ENCODE measurements at regions not wholly inside any gene's neighbourhood (a gene's known extent, or its start where the extent isn't known, plus 50 kb on each side); places are given as distances from the start of the nearest gene placed in this dataset.
A peak's percentile ranks its signal among the peaks of the same experiment; 100 is the strongest.

DNA sequence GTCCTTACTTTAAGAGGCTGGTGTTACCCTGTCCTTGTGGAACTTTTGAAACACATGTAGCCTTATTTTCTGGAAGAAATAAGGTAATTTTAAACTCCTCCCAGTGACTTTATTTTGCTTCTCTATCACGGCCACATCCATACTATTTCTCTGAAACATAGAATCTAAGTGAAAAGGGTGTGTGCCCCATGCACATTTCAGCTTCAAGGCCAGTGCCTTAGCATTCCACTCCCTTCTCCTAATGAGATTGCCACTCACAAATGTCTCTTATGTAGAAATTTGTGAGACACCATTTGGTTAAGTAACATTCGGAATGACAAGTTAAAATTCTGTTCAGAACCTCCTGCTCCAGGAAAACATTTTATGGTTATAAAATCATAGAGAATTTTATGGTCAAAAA, 562.7 kb downstream of the TUSC7 start:
- Histone ChIP-seq H3K4me3 (no peak overlapping the region), H3K9me3 (no peaks in the 10 kb centered on the region), H3K9ac (ENCODE audit: low read depth in 2 of 2, low read length in 2 of 2) (no peak overlapping the region), H3K27ac (no peak overlapping the region), H3K27me3 (no peaks in the 10 kb centered on the region), H3K4me1 (no peaks in the 10 kb centered on the region), H3K36me3 (no peaks in the 10 kb centered on the region)
- TF ChIP-seq, protein P1, sequence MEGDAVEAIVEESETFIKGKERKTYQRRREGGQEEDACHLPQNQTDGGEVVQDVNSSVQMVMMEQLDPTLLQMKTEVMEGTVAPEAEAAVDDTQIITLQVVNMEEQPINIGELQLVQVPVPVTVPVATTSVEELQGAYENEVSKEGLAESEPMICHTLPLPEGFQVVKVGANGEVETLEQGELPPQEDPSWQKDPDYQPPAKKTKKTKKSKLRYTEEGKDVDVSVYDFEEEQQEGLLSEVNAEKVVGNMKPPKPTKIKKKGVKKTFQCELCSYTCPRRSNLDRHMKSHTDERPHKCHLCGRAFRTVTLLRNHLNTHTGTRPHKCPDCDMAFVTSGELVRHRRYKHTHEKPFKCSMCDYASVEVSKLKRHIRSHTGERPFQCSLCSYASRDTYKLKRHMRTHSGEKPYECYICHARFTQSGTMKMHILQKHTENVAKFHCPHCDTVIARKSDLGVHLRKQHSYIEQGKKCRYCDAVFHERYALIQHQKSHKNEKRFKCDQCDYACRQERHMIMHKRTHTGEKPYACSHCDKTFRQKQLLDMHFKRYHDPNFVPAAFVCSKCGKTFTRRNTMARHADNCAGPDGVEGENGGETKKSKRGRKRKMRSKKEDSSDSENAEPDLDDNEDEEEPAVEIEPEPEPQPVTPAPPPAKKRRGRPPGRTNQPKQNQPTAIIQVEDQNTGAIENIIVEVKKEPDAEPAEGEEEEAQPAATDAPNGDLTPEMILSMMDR (IDR thresholded peaks at IDR 0.05), result no peak
- no peak for DNase-seq
- intact Hi-C loops (cut with DNase I), result no loop called here

DNA sequence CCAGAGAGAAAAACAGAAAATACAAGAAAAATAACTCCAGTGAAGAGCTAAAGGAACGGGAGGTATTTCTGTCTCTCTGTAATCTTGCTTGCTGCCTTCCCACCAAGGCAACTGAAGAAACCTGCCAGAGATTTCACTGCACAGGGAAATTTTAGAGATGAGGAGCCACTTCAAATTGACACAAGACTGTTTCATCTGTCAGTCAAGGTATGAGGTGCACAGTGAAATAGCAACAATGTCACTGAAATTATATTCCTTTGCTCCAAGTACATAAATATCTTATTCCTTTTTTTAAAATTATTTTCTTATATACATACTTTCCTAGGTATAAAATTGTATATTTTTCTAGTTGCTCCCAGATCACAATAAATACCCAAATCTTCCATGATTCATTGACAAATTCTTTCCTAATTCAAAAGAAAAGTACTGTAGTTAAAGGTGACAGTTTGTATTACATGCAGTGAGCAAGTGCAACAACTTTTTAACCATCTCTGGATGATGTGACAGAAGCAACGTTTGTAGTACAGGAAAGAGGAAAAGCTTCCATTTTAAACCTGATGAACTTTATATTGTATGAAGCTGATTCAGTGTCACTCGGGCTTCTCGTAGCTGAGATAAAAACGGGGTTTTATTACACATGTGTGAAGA, 563.4 kb downstream of the TUSC7 start:
- no peaks in the 10 kb centered on the region for H3K4me1 ChIP-seq
- H3K9me3 ChIP-seq, result no peaks in the 10 kb centered on the region
- intact Hi-C loops (cut with DNase I), result no loop called here

DNA sequence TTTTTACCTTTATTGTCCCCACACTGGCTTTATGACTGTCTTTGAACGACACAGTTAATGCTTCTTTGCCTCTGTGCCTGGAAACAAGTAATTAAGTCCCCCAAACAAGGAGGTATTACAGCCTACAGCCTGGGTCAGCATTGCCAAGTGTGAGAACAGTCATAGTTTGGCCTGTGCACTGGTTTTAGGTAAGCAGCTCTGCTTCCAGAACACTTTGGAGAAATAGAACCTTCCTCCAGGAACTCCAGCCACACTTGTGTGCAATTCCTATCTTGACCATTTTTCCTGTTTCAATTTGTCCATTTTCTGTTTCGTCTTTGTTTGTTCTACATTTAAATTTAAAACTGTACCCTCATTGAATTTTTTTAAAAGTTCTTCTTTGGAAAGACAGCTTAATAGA, 568.2 kb downstream of the TUSC7 start:
- TF ChIP-seq, protein P1 (IDR thresholded peaks at IDR 0.05), result no peak
- Histone ChIP-seq H3K9me3 (no peaks in the 10 kb centered on the region), H3K9ac (ENCODE audit: low read depth in 2 of 2, low read length in 2 of 2) (no peak overlapping the region), H3K36me3 (no peaks in the 10 kb centered on the region), H3K27me3 (no peaks in the 10 kb centered on the region), H3K4me3 (no peak overlapping the region), H3K27ac (peak overlapping the region; percentile 74), H3K4me1 (no peaks in the 10 kb centered on the region)
- intact Hi-C loops (cut with DNase I), result no loop called here
- peak; percentile 20 for DNase-seq

More for the DNA sequence above, 563.4 kb downstream of the TUSC7 start:
- H3K9ac ChIP-seq (ENCODE audit: low read depth in 2 of 2, low read length in 2 of 2), result no peak overlapping the region
- no peak overlapping the region for H3K27ac ChIP-seq
- H3K27me3 ChIP-seq, result no peaks in the 10 kb centered on the region
- no peak overlapping the region for H3K4me3 ChIP-seq
- no peaks in the 10 kb centered on the region for H3K36me3 ChIP-seq
- TF ChIP-seq, protein P1 (IDR thresholded peaks at IDR 0.05), result no peak
- DNase-seq, result no peak

DNA sequence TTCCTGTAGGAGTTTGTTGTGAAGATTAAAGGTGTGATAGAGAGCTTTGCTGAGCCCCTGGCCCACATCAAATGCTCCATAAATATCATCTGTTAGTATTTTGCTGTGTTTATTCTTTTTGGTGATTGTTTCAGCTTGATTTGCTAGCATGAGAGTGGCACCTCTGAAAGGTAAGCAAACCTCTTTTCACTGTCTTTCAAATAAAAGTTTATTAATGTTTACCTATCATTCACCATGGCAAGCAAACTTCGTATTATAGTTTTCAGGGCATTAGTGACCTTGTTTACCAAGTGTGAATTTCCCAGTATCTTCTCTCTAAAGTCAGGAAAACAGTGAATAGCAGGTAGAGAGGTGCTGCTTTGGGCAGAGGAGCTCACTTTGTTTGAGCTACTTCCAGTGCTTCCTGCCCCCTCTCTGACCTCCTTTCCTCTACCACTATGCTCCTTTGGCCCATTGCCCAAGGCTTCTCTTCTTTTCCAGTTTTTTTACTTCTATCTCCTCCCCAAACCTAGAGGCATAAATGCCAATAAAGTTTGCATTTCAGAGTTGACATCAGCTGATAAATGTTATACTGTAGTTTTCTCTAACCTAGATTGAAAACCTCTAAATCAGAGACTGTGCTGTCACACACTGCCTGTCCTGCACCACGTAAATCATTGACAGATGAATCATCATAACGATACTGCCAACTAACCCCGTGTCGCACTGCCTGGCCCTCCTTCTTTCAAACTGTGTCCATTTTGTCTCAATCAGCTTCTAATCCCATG, 569.0 kb downstream of the TUSC7 start:
- Histone ChIP-seq H3K9ac (ENCODE audit: low read depth in 2 of 2, low read length in 2 of 2) (peak overlapping the region in 1 of 2 donors; percentile 3), H3K9me3 (no peaks in the 10 kb centered on the region), H3K4me3 (no peak overlapping the region), H3K27me3 (no peaks in the 10 kb centered on the region), H3K27ac (peak overlapping the region; percentile 74), H3K4me1 (no peaks in the 10 kb centered on the region), H3K36me3 (no peaks in the 10 kb centered on the region)
- peak; percentile 71 for DNase-seq
- intact Hi-C loops (cut with DNase I), result no loop called here
- TF ChIP-seq, protein P1 (IDR thresholded peaks at IDR 0.05), result no peak

DNA sequence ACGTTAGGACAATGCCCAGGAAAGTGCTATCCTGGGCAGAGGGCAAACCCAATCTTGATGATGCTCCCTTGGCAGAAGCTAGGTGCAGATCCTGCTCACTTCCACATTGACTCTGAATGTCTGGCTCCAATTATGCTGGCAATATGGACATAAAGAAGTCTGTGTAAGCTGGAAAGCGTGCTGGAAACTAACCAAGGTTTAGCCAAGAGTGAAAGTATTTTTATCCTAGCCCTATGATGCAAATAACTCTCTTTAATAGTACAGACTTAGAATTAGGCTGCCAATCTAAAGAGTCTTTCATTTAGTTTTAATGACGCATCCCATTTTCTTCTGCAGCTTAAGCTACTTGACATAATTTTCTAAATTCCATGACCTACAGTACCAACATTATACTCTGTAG, 571.8 kb downstream of the TUSC7 start:
- Histone ChIP-seq H3K27ac (no peak overlapping the region), H3K27me3 (no peaks in the 10 kb centered on the region), H3K9ac (ENCODE audit: low read depth in 2 of 2, low read length in 2 of 2) (no peak overlapping the region), H3K4me1 (no peaks in the 10 kb centered on the region), H3K4me3 (no peak overlapping the region), H3K9me3 (no peaks in the 10 kb centered on the region), H3K36me3 (no peaks in the 10 kb centered on the region)
- intact Hi-C loops (cut with DNase I), result no loop called here
- TF ChIP-seq, protein P1 (IDR thresholded peaks at IDR 0.05), result no peak
- no peak for DNase-seq

Measured in colonic mucosa (tissue), 4 donors.